GM21515 (cell line): ENCODE measurements at regions not wholly inside any gene's neighbourhood (a gene's known extent, or its start where the extent isn't known, plus 50 kb on each side); places are given as distances from the start of the nearest gene placed in this dataset.
"Not testable (repeated sequence)": the region's sequence is repeated elsewhere in the genome, so short reads cannot be mapped to it uniquely, and the experiment has no call there.

Experiments
- ATAC-seq: cut with Tn5 transposase; IDR thresholded peaks from one replicate; pipeline ENCODE4 v1.9.1; 2021; ENCODE audit not compliant: unreplicated experiment

DNA sequence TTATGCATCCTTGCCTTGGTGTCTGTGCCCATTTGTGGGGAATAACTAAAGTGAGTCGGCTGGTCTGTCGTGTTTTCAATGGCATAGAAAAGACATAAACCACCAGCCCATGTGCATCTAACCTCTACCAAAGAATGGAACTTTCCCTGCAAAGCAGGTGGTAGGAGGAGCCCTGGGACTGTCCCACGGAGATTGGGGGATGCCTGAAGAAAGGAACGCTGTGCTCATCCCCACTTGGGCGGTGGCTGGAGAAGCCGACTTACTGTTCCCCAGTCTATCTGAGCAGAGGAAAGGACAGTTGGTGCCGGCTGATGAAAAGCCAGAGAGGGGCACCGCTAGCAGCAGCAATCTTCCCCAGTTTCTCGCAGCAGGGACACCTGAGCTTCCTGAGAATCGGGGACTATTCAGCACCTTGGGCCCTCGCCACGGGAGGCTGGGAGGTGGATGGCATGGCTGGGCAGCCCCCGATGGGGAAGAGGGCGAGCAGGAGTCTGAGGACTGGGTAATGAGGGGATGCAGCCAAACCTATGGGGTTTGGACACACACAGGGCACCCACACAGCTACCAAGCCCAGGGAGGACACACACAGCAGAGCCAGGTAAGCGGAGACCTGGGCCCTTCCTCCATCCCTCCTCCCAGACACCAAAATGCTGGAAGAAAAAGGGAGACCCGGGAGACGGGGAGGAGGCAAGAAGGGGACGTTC, 53.7 kb upstream of the AGAP1 start:
- ATAC-seq, result no peak

- not testable (repeated sequence) for ATAC-seq
Measured at GRCh38 chr2:235443580-235443979, 50.3 kb upstream of the AGAP1 start.
